SW 1271 (cell line): ENCODE measurements at regions not wholly inside any gene's neighbourhood (a gene's known extent, or its start where the extent isn't known, plus 50 kb on each side); places are given as distances from the start of the nearest gene placed in this dataset.
"Not testable (repeated sequence)": the region's sequence is repeated elsewhere in the genome, so short reads cannot be mapped to it uniquely, and the experiment has no call there.

Experiments
- DNase-seq, 2 experiments: peaks; one replicate each; lab custom pipeline; 2025; lab: John Stamatoyannopoulos, UW

DNA sequence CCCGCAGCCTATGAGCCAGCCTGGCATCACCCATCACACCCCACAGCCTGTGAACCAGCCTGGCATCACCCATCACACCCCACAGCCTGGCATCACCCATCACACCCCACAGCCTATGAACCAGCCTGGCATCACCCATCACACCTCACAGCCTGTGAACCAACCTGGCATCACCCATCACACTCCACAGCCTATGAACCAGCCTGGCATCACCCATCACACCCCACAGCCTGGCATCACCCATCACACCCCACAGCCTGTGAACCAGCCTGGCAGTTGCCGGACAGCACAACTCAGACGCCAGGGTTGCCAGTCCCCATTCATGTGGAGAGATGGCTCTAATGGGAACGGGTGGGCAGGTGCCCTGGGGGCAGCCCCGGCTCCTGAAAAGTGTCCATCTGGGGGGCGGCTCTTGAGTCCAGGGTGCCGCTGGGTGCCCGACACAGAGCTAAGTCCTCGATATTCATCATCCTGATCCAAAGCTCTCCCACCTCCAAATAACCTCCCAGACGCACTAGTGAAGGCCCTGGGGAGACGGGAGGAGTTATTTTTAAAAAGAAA lies 116.9 kb upstream of the AFDN start:
- not testable (repeated sequence) for DNase-seq

DNA sequence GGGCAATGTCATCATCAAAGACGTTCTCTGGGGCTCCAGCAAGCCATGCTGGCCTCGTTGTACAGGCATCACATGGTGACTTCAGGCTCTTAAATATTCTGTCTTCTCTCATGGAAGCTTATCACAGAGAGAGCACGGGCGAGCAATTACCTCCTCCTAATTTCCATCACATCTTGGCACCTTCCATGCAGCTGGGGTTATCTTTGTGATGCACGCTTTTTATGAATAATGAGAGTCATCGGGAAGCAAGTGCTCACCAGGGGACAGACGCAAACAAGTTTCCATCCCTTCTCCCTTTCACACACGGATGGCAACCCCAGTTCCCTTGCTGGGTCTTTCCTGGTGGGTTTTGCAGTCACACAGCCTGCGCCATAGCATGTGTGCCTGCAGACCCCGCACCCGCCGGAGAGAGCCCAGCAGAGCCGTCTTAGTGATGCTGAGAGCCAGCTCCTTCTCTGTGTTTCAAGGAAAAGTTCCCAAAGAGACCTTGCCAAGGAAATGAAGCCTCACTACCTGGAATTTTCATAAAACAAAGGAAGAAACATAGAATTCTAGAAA lies 116.3 kb upstream of the AFDN start:
- no peak for DNase-seq

- DNase-seq: no peak
Observed at GRCh38 chr6:167711211-167711610, 115.5 kb upstream of the AFDN start.

DNA sequence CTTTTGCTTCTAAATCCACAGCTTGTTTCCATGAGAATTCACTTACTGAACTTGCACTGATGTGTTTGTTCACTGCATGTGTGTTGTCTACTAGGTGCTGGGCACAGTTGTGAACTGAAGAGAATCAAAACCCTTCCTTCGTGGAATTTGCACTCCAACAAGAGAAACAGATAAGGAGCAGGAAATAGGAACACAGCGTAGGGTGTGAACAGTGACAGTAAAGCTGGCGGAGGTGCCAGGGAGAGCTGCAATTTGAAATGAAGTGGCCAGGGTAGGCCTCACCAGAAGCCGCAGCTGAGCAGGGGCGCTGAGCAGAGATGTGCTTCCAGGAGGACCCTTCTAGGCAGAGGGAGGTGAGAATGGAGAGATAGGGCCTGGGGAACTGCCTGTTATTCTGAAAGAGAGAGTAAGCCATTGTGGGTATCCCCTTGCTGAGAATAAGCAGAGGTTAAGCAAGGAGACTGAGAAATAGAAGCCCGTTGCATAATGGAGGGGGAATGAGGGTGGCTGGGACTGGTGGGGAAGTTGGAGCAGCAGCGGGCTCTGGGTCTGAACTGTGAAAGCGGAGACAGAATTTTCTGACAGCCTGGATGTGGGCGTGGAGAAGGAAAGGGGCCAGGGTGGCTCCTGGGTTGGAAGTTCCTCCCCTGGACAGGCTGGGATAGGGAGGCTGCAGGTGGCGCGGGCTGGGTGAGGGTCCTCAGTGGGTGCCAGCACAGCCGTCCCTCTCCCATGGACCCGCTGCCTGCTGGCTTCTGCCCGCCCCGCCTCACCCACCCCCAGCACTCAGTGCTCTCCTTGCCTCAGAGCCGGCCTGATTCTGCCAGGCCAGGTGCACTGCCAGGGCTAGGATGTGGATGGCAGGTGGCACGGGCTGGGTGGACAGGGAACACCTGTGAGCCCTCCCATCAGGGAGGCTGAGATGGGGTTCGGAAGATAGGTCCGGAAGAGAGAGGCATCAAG lies 114.7 kb upstream of the AFDN start:
- DNase-seq: no peak

GRCh38 chr6:167712731-167713475 lies 113.8 kb upstream of the AFDN start:
- DNase-seq: no peak

- DNase-seq: no peak
Observed at GRCh38 chr6:167714152-167714551, 112.6 kb upstream of the AFDN start.

- no peak for DNase-seq
Observed at GRCh38 chr6:167717455-167717854, 109.3 kb upstream of the AFDN start.

GRCh38 chr6:167717867-167718266 lies 108.8 kb upstream of the AFDN start:
- no peak for DNase-seq

DNA sequence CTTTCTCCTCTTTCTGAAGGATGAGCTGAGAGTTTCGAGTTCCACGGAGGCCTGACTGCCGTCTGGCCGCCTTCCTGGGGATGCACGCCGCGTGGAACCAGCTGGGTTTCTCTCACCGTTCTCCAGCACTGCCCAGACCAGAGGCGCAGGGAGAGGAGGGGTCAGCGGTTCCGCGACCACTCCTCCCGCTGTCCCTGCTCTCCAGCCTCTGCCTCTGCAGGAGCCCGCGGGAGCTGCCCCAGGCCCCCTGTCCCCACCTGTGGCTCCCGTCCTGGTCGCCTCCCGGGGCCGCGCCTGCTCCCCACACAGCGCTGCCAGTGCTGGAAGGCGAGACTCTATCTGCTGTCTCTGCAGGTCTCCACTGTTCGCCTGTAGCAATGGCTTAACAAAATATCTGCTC lies 106.8 kb upstream of the AFDN start:
- no peak for DNase-seq

DNA sequence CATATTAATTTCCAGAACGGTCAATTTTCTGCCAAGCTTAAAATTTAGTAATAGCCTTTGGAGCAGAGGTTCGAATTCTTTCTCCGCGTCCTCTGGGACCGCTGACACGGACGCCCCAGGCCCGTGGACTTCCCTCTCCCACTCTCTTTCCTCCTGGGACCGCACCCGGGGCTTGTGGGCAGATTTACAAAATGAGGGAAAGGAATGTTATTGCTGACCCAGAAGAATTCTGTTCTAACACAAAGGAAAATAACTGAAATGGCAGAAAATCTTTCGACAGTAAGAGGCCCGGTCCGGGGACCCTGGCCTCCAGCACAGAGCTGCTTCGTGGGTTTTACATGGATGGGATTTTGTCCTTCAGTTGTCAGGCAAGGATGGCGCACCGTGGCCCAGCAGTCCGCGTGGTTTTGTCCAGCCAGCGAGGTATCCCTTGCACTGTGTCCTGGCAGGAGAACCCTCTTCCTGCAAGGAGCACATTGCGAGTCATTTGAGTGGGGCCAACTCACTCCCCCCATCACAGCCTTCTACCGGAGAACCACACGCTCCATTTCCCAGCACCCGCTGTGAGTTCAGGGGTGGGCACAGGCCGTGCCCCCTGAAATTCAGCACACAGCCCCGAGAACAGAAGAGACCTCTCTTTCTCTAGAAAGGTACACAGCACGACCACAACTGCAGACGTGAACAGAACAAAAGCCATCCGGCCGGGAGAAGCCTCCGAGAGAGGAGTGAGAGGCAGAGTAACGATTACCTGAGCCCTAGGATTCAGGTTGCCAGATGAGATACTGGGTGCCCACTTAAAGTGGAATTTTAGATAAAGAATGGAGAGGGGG lies 106.0 kb upstream of the AFDN start:
- DNase-seq: no peak

- DNase-seq: no peak
Observed at GRCh38 chr6:167721291-167721690, 105.4 kb upstream of the AFDN start.

DNA sequence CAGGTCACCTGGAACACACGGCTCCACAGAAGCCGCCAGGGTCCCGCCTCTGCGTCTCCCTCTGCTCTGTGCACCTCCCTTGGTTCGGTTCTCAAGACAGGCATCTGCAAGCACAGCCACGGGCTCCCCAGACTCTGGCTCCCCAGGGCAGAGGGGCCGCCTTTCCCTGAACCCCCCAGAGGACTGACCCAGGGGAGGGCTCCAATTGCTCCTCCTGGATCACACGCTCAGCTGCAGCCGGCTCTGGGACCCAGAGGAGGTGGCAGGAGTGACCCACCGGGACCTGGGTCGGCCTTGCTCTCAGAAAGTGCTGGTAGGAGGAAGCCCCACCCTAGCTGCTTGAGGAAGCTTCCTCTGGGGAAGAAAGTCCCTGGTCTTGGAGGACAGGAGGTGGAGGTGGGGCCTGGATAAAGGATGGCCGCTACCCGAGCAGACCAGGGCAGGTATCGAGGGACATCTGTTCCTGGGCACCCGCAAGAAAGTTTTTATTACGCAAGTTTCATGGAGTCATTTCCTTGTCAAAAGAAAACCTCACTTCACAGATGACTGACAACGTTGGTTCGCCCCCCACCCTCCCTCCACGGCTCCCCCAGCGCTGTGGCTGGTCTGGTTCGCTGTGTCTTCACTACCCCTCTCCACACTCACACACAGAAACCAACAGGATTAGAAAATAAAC lies 103.9 kb upstream of the AFDN start:
- no peak for DNase-seq

GRCh38 chr6:167726043-167726621 lies 100.6 kb upstream of the AFDN start:
- no peak for DNase-seq

- DNase-seq: no peak
Observed at GRCh38 chr6:167730441-167730840, 96.3 kb upstream of the AFDN start.

DNA sequence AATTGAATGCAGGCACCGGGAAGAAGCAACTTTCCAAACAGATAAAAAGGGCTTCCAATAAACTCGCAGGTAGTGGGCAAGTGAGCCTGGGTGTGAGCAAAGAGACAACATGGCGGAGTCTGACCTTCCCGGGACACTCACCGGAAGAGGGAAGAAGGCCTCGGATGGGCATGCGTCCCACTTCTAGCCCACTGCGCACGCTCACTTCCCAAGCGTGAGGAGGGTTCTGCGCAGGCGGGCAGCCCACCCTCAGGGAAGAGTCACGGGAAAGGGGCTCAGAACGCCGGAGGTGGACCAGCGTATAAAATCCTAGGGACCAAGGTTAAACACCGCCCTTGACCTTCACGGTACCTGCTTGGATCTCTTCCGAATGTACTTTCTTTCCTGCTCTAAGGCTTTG lies 95.5 kb upstream of the AFDN start:
- no peak for DNase-seq

DNA sequence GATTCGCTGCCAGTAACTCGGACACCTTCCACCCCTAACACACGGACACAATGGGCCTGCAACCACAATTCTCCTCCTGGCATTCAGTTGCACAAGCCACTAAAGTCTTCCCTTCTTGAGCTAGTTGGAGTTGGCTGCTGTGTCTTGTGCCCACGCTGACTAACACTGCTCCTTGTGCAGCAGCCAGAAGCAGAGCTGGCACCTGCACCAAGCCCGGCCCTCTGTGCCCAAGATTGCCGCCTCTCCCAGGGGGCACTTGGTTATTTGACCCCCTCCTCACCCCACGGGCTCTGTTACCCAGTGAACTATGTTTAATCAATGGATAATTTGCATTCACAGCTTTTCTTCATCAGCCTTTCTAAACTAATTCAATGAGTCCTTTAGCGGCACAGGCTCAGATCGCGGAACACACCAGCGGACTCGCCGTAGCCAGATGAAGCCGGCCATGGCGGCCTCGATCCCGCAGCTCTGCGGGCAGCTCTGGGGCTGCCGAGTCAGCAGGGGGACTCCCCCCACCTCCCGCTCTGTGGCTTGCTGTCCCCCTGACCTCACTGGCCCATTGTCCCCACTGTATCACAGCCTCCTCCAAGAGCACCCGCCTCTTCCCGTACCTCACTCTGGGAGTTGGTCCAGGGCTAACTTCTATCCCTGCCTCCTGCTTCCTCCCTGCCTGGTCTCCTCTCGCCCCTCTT lies 94.8 kb upstream of the AFDN start:
- DNase-seq: no peak

DNA sequence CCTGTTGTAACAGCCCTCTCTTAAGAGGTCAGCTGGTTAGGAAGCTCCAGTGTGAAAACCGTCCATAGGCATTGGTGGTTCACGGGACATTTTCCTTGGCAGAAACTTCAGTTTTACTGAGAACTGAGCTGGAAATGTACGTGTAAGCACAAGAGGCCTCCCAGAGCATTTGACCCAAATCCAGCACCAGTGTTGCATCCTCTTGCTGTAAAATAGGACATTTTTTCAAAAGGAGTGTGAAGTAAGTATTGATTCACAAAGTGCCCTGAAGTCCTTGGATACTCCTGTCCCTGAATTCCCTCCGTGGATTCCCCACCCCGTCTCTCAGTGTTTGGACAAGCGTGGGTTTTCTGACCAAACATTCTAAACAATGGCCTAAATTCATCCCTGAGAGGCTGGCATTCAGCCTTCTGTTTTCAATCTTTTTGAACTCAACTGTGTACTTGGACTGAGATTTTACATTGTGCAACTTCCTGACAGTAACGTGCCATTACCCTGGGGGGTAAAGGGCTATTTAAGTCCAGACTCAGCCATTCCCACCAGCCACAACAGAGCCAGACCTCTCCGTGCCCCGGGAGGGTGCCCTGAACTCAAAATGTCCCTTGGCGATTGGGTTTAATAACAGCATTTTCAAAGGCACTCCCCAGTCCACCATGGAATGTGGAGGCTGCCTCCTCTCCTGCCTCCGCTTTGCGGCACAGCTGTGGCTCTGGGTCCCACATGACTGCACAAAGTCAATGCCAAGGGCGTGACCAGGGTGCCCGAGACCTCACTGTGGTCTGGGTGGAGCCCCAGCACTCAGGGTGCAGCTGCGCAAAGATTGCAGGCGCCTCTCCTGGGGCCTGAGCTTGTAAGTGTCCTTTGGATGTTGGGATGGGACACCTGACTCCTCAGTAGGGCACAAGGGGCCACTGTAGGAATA lies 92.7 kb upstream of the AFDN start:
- DNase-seq: no peak

DNA sequence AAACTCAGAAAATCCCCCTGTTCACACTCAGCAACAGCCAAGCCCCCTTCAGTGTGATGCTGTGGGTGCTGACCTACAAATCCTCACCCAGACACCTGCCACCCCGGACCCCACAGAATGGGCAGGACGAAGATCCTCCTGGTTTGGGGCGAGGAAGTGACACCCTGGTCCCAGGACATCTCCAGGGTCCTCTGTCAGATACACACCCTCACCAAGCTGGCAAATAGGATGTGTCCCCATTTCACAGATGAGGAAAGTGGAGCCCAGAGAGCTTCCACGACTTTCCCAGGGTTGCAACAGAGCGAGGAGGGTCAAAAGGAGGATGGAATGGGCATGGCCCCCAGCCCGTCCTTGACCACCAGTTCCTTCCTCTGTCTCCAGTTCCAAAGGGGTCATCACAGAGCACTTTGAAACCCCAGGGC lies 92.0 kb upstream of the AFDN start:
- no peak for DNase-seq
